ENCODE measurements at regions not wholly inside any gene's neighbourhood (a gene's known extent, or its start where the extent isn't known, plus 50 kb on each side); places are given as distances from the start of the nearest gene placed in this dataset.

DNA sequence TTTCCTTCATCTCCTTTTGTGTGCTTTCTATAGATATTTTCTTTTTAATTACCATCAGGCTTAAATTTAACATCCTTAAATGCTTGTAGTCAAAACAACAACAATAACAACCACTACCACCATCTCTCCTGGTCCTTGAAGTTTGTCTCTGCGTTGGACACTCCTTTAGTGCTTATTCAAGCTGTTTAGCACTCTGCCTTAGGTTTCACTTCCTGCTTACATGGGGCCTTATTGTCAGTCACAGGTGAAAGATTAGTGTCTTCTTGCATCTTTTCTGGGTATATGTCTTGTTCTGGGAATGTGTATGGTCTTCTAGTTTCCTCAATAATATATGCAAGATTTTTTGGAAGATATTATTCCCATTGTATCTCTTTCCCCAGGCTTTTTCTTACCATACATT is 240.1 kb upstream of the NXPH2 start:
- H3K4me3 ChIP-seq = no peak overlapping the region

DNA sequence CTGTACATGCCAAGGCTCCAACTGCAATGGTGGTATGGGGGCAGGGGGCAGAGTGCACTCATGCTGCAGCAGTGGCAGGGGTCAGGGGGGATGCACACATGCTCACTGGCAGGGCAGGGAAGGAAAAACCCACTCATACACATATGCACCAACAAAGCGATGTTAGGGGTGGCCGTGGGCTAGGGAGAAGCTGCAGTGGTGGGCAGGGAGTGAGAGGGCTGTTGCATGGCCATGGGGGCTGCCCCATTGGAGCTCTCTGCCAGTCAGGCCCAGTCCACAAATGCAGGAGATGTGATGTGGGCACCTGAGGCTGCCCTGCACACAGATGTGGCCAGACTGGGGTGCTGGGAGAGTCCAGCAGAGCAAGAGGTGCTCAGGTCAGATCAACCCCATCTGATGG is 238.1 kb upstream of the NXPH2 start:
- no peak for DNase-seq
- TF ChIP-seq POLR2A (IDR thresholded peaks at IDR 0.05) (no peak), CTCF (IDR thresholded peaks at IDR 0.05) (no peak)
- Histone ChIP-seq H3K9me3 (no peaks in the 10 kb centered on the region), H3K36me3 (no peaks in the 10 kb centered on the region), H3K27ac (no peak overlapping the region), H3K27me3 (no peaks in the 10 kb centered on the region), H3K4me3 (no peak overlapping the region), H3K4me1 (no peaks in the 10 kb centered on the region)

More for the DNA sequence above, 240.1 kb upstream of the NXPH2 start:
- H3K27me3 ChIP-seq = no peaks in the 10 kb centered on the region
- no peak overlapping the region for H3K27ac ChIP-seq
- H3K36me3 ChIP-seq = no peaks in the 10 kb centered on the region
- no peaks in the 10 kb centered on the region for H3K9me3 ChIP-seq
- TF ChIP-seq POLR2A (IDR thresholded peaks at IDR 0.05) = no peak
- no peak for TF ChIP-seq CTCF (IDR thresholded peaks at IDR 0.05)
- no peak for DNase-seq
- H3K4me1 ChIP-seq = no peaks in the 10 kb centered on the region

GRCh38 chr2:139007130-139007529 is 226.9 kb upstream of the NXPH2 start:
- Histone ChIP-seq H3K4me3 (no peak overlapping the region), H3K36me3 (no peaks in the 10 kb centered on the region), H3K27ac (no peak overlapping the region), H3K4me1 (no peaks in the 10 kb centered on the region), H3K27me3 (no peaks in the 10 kb centered on the region), H3K9me3 (no peaks in the 10 kb centered on the region)
- DNase-seq = no peak
- TF ChIP-seq POLR2A (IDR thresholded peaks at IDR 0.05) (no peak), CTCF (IDR thresholded peaks at IDR 0.05) (no peak)

GRCh38 chr2:139000131-139000785 is 220.1 kb upstream of the NXPH2 start:
- TF ChIP-seq POLR2A (IDR thresholded peaks at IDR 0.05) (no peak), CTCF (IDR thresholded peaks at IDR 0.05) (no peak)

GRCh38 chr2:138997856-138998517 is 217.8 kb upstream of the NXPH2 start:
- DNase-seq = no peak
- H3K27ac ChIP-seq = no peak overlapping the region
- H3K4me3 ChIP-seq = no peak overlapping the region
- no peaks in the 10 kb centered on the region for H3K36me3 ChIP-seq
- TF ChIP-seq POLR2A (IDR thresholded peaks at IDR 0.05) (no peak), CTCF (IDR thresholded peaks at IDR 0.05) (no peak)
- H3K27me3 ChIP-seq = no peaks in the 10 kb centered on the region
- no peaks in the 10 kb centered on the region for H3K4me1 ChIP-seq
- no peaks in the 10 kb centered on the region for H3K9me3 ChIP-seq

More at GRCh38 chr2:139000131-139000785, 220.1 kb upstream of the NXPH2 start:
- H3K9me3 ChIP-seq = no peaks in the 10 kb centered on the region
- no peak overlapping the region for H3K27ac ChIP-seq
- DNase-seq = no peak
- no peaks in the 10 kb centered on the region for H3K36me3 ChIP-seq
- H3K4me1 ChIP-seq = no peaks in the 10 kb centered on the region
- no peak overlapping the region for H3K4me3 ChIP-seq
- H3K27me3 ChIP-seq = no peaks in the 10 kb centered on the region
